Caco-2 (cell line): ENCODE measurements at regions not wholly inside any gene's neighbourhood (a gene's known extent, or its start where the extent isn't known, plus 50 kb on each side); places are given as distances from the start of the nearest gene placed in this dataset.
"Not testable (repeated sequence)": the region's sequence is repeated elsewhere in the genome, so short reads cannot be mapped to it uniquely, and the experiment has no call there.

ENCODE experiments used
- BruUV-seq: library from RNA; stranded (reverse); fragments of 400-500 nt; replicated peaks from 2 replicates; lab custom pipeline; 2021; lab: Mats Ljungman, UMichigan
- CTCF ChIA-PET: fragments of 300-600 bp; sonication (Branson Sonifier 250); formaldehyde crosslinking; loops from one replicate; lab custom pipeline; 2022; ENCODE audit warnings: antibody characterized with exemption; lab: Charles Lee
- POLR2A ChIA-PET: fragments of 300-600 bp; sonication (Branson Sonifier 250); formaldehyde crosslinking; loops from one replicate; lab custom pipeline; 2022; ENCODE audit warnings: antibody characterized with exemption; lab: Charles Lee
- DNase-seq, 2 experiments: peaks; one replicate each; pipeline versions ENCODE4 v3.0.0 to v3.0.0-alpha.2; 2020 to 2022
- H3K27me3 ChIP-seq: replicated peaks from 2 replicates; pipeline ENCODE4 v1.6.0; 2011; ENCODE audit warnings: low read length; ENCODE audit not compliant: control insufficient read depth, insufficient read depth
- H3K36me3 ChIP-seq: 2 replicates; pipeline ENCODE4 v1.5.1; 2011; ENCODE audit warnings: low read length; ENCODE audit not compliant: control insufficient read depth, insufficient read depth
- H3K4me1 ChIP-seq: fragments of 250-450 bp; sonication (Bioruptor Pico); 2 replicates; pipeline ENCODE4 v1.5.1; 2020; ENCODE audit warnings: mild to moderate bottlenecking
- H3K4me3 ChIP-seq: 2 replicates; pipeline ENCODE4 v1.5.1; 2011; ENCODE audit warnings: low read depth, mild to moderate bottlenecking, control low read depth, low read length
- H3K9me3 ChIP-seq: fragments of 250-450 bp; sonication (Bioruptor Pico); 2 replicates; pipeline ENCODE4 v1.5.1; 2020; ENCODE audit warnings: mild to moderate bottlenecking, moderate library complexity
- H3K27ac Mint-ChIP-seq: one replicate; pipeline ENCODE4 v1.8.0; 2022; ENCODE audit warnings: mixed read lengths; ENCODE audit not compliant: unreplicated experiment
- H3K27me3 Mint-ChIP-seq: one replicate; pipeline ENCODE4 v1.8.0; 2022; ENCODE audit warnings: mixed read lengths; ENCODE audit not compliant: insufficient read depth, unreplicated experiment
- H3K36me3 Mint-ChIP-seq: one replicate; pipeline ENCODE4 v1.8.0; 2022; ENCODE audit warnings: mild to moderate bottlenecking, mixed read lengths; ENCODE audit not compliant: insufficient read depth, unreplicated experiment
- H3K4me1 Mint-ChIP-seq: one replicate; pipeline ENCODE4 v1.8.0; 2022; ENCODE audit warnings: low read depth, mixed read lengths; ENCODE audit not compliant: unreplicated experiment
- H3K4me3 Mint-ChIP-seq: one replicate; pipeline ENCODE4 v1.8.0; 2022; ENCODE audit warnings: mild to moderate bottlenecking, moderate library complexity, mixed read lengths; ENCODE audit not compliant: unreplicated experiment
- H3K9me3 Mint-ChIP-seq: one replicate; pipeline ENCODE4 v1.8.0; 2022; ENCODE audit warnings: mixed read lengths; ENCODE audit not compliant: unreplicated experiment
- intact Hi-C: fragments of 100-400 bp; cut with micrococcal nuclease; formaldehyde crosslinking; loops from one replicate; pipeline ENCODE4 v1.10.0; 2022; ENCODE audit not compliant: unreplicated experiment

- H3K27ac Mint-ChIP-seq, DNase-seq, H3K36me3 Mint-ChIP-seq, BruUV-seq, H3K27me3 ChIP-seq, POLR2A ChIA-PET, H3K4me3 ChIP-seq, intact Hi-C loops, CTCF ChIA-PET, H3K36me3 ChIP-seq, H3K4me3 Mint-ChIP-seq, H3K9me3 ChIP-seq, H3K9me3 Mint-ChIP-seq, H3K27me3 Mint-ChIP-seq, H3K4me1 ChIP-seq, H3K4me1 Mint-ChIP-seq: not testable (repeated sequence)
These were observed 282.7 kb downstream of the POTED start for GRCh38 chr21:13892146-13892751.

- not testable (repeated sequence) for BruUV-seq, H3K36me3 Mint-ChIP-seq, H3K9me3 Mint-ChIP-seq
These were observed 279.6 kb downstream of the POTED start for GRCh38 chr21:13889176-13889575.

GRCh38 chr21:13883641-13884395, 274.2 kb downstream of the POTED start:
- intact Hi-C loops, H3K4me1 Mint-ChIP-seq, H3K27me3 Mint-ChIP-seq, H3K4me3 Mint-ChIP-seq, H3K9me3 Mint-ChIP-seq, BruUV-seq, H3K36me3 ChIP-seq, H3K27ac Mint-ChIP-seq, POLR2A ChIA-PET, H3K4me1 ChIP-seq, H3K27me3 ChIP-seq, DNase-seq, H3K9me3 ChIP-seq, H3K4me3 ChIP-seq, H3K36me3 Mint-ChIP-seq, CTCF ChIA-PET: not testable (repeated sequence)

More at GRCh38 chr21:13889176-13889575, 279.6 kb downstream of the POTED start:
- POLR2A ChIA-PET, H3K27ac Mint-ChIP-seq, CTCF ChIA-PET, H3K9me3 ChIP-seq, H3K36me3 ChIP-seq, intact Hi-C loops, H3K27me3 ChIP-seq, H3K4me3 Mint-ChIP-seq, H3K4me1 Mint-ChIP-seq, DNase-seq, H3K27me3 Mint-ChIP-seq, H3K4me1 ChIP-seq, H3K4me3 ChIP-seq: not testable (repeated sequence)

- H3K36me3 Mint-ChIP-seq, H3K9me3 Mint-ChIP-seq, H3K36me3 ChIP-seq, H3K9me3 ChIP-seq, H3K4me3 Mint-ChIP-seq, H3K27me3 ChIP-seq, intact Hi-C loops, POLR2A ChIA-PET, H3K4me1 ChIP-seq, H3K4me3 ChIP-seq, BruUV-seq, H3K27me3 Mint-ChIP-seq, CTCF ChIA-PET: not testable (repeated sequence)
- DNase-seq: peak; percentile 15 to 46
- Mint-ChIP-seq H3K27ac (peak overlapping the region; percentile 58), H3K4me1 (peaks cover 29% of the 10 kb centered on the region)
These were observed 267.9 kb downstream of the POTED start for GRCh38 chr21:13877503-13877902.

- POLR2A ChIA-PET: not testable (repeated sequence)
These were observed 267.4 kb downstream of the POTED start for GRCh38 chr21:13876999-13877398.

GRCh38 chr21:13874001-13874400, 264.4 kb downstream of the POTED start:
- H3K27me3 Mint-ChIP-seq, H3K9me3 ChIP-seq, intact Hi-C loops, POLR2A ChIA-PET, H3K36me3 Mint-ChIP-seq, H3K9me3 Mint-ChIP-seq, DNase-seq, H3K4me3 ChIP-seq, H3K36me3 ChIP-seq, CTCF ChIA-PET, H3K4me3 Mint-ChIP-seq, BruUV-seq, H3K27me3 ChIP-seq, H3K4me1 ChIP-seq, H3K27ac Mint-ChIP-seq: not testable (repeated sequence)
- H3K4me1 Mint-ChIP-seq: peaks cover 29% of the 10 kb centered on the region

More at GRCh38 chr21:13876999-13877398, 267.4 kb downstream of the POTED start:
- peak overlapping the region; percentile 82 for H3K27ac Mint-ChIP-seq
- peak; percentile 27 to 42 for DNase-seq
- CTCF ChIA-PET, H3K9me3 Mint-ChIP-seq, H3K9me3 ChIP-seq, intact Hi-C loops, H3K4me1 ChIP-seq, H3K27me3 Mint-ChIP-seq, BruUV-seq, H3K4me3 ChIP-seq, H3K36me3 Mint-ChIP-seq, H3K36me3 ChIP-seq, H3K27me3 ChIP-seq: not testable (repeated sequence)
- H3K4me1 Mint-ChIP-seq: peaks cover 29% of the 10 kb centered on the region
- peak overlapping the region; percentile 47 for H3K4me3 Mint-ChIP-seq
